ENCODE measurements at regions not wholly inside any gene's neighbourhood (a gene's known extent, or its start where the extent isn't known, plus 50 kb on each side); places are given as distances from the start of the nearest gene placed in this dataset.

- Histone ChIP-seq H3K9me3 (no peaks in the 10 kb centered on the region), H3K4me1 (no peaks in the 10 kb centered on the region), H3K27ac (no peak overlapping the region), H3K27me3 (no peaks in the 10 kb centered on the region), H3K36me3 (no peaks in the 10 kb centered on the region), H3K4me3 (no peak overlapping the region)
- TF ChIP-seq POLR2AphosphoS5 (IDR thresholded peaks at IDR 0.05), result no peak
- no peak for TF ChIP-seq CTCF (IDR thresholded peaks at IDR 0.05)
- TF ChIP-seq POLR2A (IDR thresholded peaks at IDR 0.05), result no peak
- TF ChIP-seq EP300 (IDR thresholded peaks at IDR 0.05), result no peak
- intact Hi-C loops (cut with DNase I), result no loop called here
- DNase-seq, result no peak
- WGBS, 2 donors, result 14 to 58% methylated on average over 6 of the region's 6 CpGs
These were observed 162.8 kb upstream of the NFE2L3 start for GRCh38 chr7:25989140-25989705.

GRCh38 chr7:25994433-25994994 is 157.5 kb upstream of the NFE2L3 start:
- Histone ChIP-seq H3K4me1 (no peaks in the 10 kb centered on the region), H3K27me3 (no peaks in the 10 kb centered on the region), H3K36me3 (no peaks in the 10 kb centered on the region), H3K27ac (no peak overlapping the region), H3K9me3 (no peaks in the 10 kb centered on the region), H3K4me3 (no peak overlapping the region)
- DNase-seq, result no peak
- TF ChIP-seq POLR2A (IDR thresholded peaks at IDR 0.05) (no peak), EP300 (IDR thresholded peaks at IDR 0.05) (no peak), POLR2AphosphoS5 (IDR thresholded peaks at IDR 0.05) (no peak), CTCF (IDR thresholded peaks at IDR 0.05) (no peak)
- intact Hi-C loops (cut with DNase I), result no loop called here
- 47 to 73% methylated on average over 2 of the region's 2 CpGs for WGBS, 2 donors

- no peaks in the 10 kb centered on the region for H3K27me3 ChIP-seq
- no peak overlapping the region for H3K4me3 ChIP-seq
- intact Hi-C loops (cut with DNase I), result no loop called here
- H3K36me3 ChIP-seq, result no peaks in the 10 kb centered on the region
- TF ChIP-seq POLR2A (IDR thresholded peaks at IDR 0.05) (no peak), CTCF (IDR thresholded peaks at IDR 0.05) (no peak), POLR2AphosphoS5 (IDR thresholded peaks at IDR 0.05) (no peak), EP300 (IDR thresholded peaks at IDR 0.05) (no peak)
- 60 to 69% methylated on average over 3 of the region's 3 CpGs for WGBS, 2 donors
- no peak for DNase-seq
- no peaks in the 10 kb centered on the region for H3K4me1 ChIP-seq
- H3K27ac ChIP-seq, result no peak overlapping the region
- no peaks in the 10 kb centered on the region for H3K9me3 ChIP-seq
These were observed 156.8 kb upstream of the NFE2L3 start for GRCh38 chr7:25995216-25995615.

- Histone ChIP-seq H3K4me3 (no peak overlapping the region), H3K27me3 (no peaks in the 10 kb centered on the region), H3K4me1 (no peaks in the 10 kb centered on the region), H3K9me3 (no peaks in the 10 kb centered on the region), H3K36me3 (no peaks in the 10 kb centered on the region), H3K27ac (no peak overlapping the region)
- WGBS, 2 donors, result 63 to 72% methylated on average over 7 of the region's 7 CpGs
- intact Hi-C loops (cut with DNase I), result no loop called here
- TF ChIP-seq POLR2AphosphoS5 (IDR thresholded peaks at IDR 0.05), result no peak
- no peak for TF ChIP-seq CTCF (IDR thresholded peaks at IDR 0.05)
- no peak for TF ChIP-seq EP300 (IDR thresholded peaks at IDR 0.05)
- no peak for DNase-seq
These were observed 156.0 kb upstream of the NFE2L3 start for GRCh38 chr7:25996006-25996408.

- H3K27ac ChIP-seq, result no peak overlapping the region
- no peaks in the 10 kb centered on the region for H3K36me3 ChIP-seq
- no peak overlapping the region for H3K4me3 ChIP-seq
- TF ChIP-seq CTCF (IDR thresholded peaks at IDR 0.05) (no peak), POLR2AphosphoS5 (IDR thresholded peaks at IDR 0.05) (no peak), EP300 (IDR thresholded peaks at IDR 0.05) (no peak), POLR2A (IDR thresholded peaks at IDR 0.05) (no peak)
- intact Hi-C loops (cut with DNase I), result no loop called here
- DNase-seq, result no peak
- peaks cover 0 to 10% (median 0%) of the 10 kb centered on the region in 4 donors for H3K4me1 ChIP-seq
- no peaks in the 10 kb centered on the region for H3K27me3 ChIP-seq
- 90 to 91% methylated on average over 9 of the region's 9 CpGs for WGBS, 2 donors
- no peaks in the 10 kb centered on the region for H3K9me3 ChIP-seq
These were observed 153.5 kb upstream of the NFE2L3 start for GRCh38 chr7:25998499-25998898.

All from sigmoid colon (tissue), 6 donors.